MM.1S (cell line): ENCODE measurements at regions not wholly inside any gene's neighbourhood (a gene's known extent, or its start where the extent isn't known, plus 50 kb on each side); places are given as distances from the start of the nearest gene placed in this dataset.

Source experiments
- DNase-seq: peaks from one replicate; pipeline ENCODE4 v3.0.0-alpha.2; 2015
- H2AFZ ChIP-seq: fragments of 300-600 bp; sonication (generic); 2 replicates; pipeline ENCODE4 v1.6.0; 2016; ENCODE audit warnings: antibody characterized with exemption, low read length
- H3F3A ChIP-seq: fragments of 300-600 bp; sonication (generic); 2 replicates; pipeline ENCODE4 v1.6.1; 2016; ENCODE audit warnings: mild to moderate bottlenecking, antibody characterized with exemption, low read length, moderate library complexity, mixed read lengths; ENCODE audit not compliant: insufficient read depth
- H3K27ac ChIP-seq: fragments of 300-600 bp; sonication (generic); 2 replicates; pipeline ENCODE4 v1.5.1; 2016; ENCODE audit warnings: mild to moderate bottlenecking, low read length
- H3K27me3 ChIP-seq: fragments of 300-600 bp; sonication (generic); replicated peaks from 2 replicates; pipeline ENCODE4 v1.6.0; 2016; ENCODE audit warnings: low read length; ENCODE audit not compliant: insufficient read depth
- H3K36me3 ChIP-seq: fragments of 300-600 bp; sonication (generic); replicated peaks from 2 replicates; pipeline ENCODE4 v1.6.1; 2016; ENCODE audit warnings: mild to moderate bottlenecking, low read length, mixed read lengths; ENCODE audit not compliant: insufficient read depth
- H3K4me1 ChIP-seq: fragments of 300-600 bp; sonication (generic); 2 replicates; pipeline ENCODE4 v1.6.1; 2016; ENCODE audit warnings: low read length, mixed read lengths
- H3K4me2 ChIP-seq: fragments of 300-600 bp; sonication (generic); 2 replicates; pipeline ENCODE4 v1.6.0; 2016; ENCODE audit warnings: low read depth, low read length
- H3K4me3 ChIP-seq: fragments of 300-600 bp; sonication (generic); 2 replicates; pipeline ENCODE4 v1.5.1; 2016; ENCODE audit warnings: low read length, mixed read lengths
- H3K79me2 ChIP-seq: fragments of 300-600 bp; sonication (generic); 2 replicates; pipeline ENCODE4 v1.6.1; 2016; ENCODE audit warnings: mixed run types, low read length, mixed read lengths
- H3K9ac ChIP-seq: fragments of 300-600 bp; sonication (generic); 2 replicates; pipeline ENCODE4 v1.6.1; 2016; ENCODE audit warnings: low read length, mixed read lengths
- H3K9me2 ChIP-seq: fragments of 300-600 bp; sonication (generic); replicated peaks from 2 replicates; pipeline ENCODE4 v1.6.1; 2016; ENCODE audit warnings: mild to moderate bottlenecking, low read length, mixed read lengths; ENCODE audit not compliant: insufficient read depth
- H3K9me3 ChIP-seq: fragments of 300-600 bp; sonication (generic); replicated peaks from 2 replicates; pipeline ENCODE4 v1.6.1; 2016; ENCODE audit warnings: mild to moderate bottlenecking, low read length, mixed read lengths; ENCODE audit not compliant: insufficient read depth
- H4K20me1 ChIP-seq: fragments of 300-600 bp; sonication (generic); 2 replicates; pipeline ENCODE4 v1.6.1; 2016; ENCODE audit warnings: mild to moderate bottlenecking, low read length, moderate library complexity, mixed read lengths; ENCODE audit not compliant: insufficient read depth
- EZH2 ChIP-seq: fragments of 300-600 bp; sonication (generic); optimal IDR thresholded peaks from 2 replicates; pipeline ENCODE3; 2017; ENCODE audit warnings: low read depth, mild to moderate bottlenecking, antibody characterized with exemption, low read length, mixed read lengths
- EZH2phosphoT487 ChIP-seq: fragments of 300-600 bp; sonication (generic); IDR thresholded peaks from 2 replicates; pipeline ENCODE4 v1.6.1; 2018; ENCODE audit warnings: antibody characterized with exemption, low read length
- TF ChIP-seq, protein P1 (sequence below): fragments of 300-600 bp; sonication (generic); IDR thresholded peaks from 2 replicates; pipeline ENCODE4 v1.5.1; 2016; ENCODE audit warnings: antibody characterized with exemption, low read length, mixed read lengths

- H3K36me3 ChIP-seq, result no peaks in the 10 kb centered on the region
- H3F3A ChIP-seq, result no peaks in the 10 kb centered on the region
- H2AFZ ChIP-seq, result no peak overlapping the region
- H3K9me2 ChIP-seq, result no peaks in the 10 kb centered on the region
- TF ChIP-seq EZH2 (no peak), EZH2phosphoT487 (no peak)
- TF ChIP-seq, protein P1, sequence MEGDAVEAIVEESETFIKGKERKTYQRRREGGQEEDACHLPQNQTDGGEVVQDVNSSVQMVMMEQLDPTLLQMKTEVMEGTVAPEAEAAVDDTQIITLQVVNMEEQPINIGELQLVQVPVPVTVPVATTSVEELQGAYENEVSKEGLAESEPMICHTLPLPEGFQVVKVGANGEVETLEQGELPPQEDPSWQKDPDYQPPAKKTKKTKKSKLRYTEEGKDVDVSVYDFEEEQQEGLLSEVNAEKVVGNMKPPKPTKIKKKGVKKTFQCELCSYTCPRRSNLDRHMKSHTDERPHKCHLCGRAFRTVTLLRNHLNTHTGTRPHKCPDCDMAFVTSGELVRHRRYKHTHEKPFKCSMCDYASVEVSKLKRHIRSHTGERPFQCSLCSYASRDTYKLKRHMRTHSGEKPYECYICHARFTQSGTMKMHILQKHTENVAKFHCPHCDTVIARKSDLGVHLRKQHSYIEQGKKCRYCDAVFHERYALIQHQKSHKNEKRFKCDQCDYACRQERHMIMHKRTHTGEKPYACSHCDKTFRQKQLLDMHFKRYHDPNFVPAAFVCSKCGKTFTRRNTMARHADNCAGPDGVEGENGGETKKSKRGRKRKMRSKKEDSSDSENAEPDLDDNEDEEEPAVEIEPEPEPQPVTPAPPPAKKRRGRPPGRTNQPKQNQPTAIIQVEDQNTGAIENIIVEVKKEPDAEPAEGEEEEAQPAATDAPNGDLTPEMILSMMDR, result no peak
- H3K27me3 ChIP-seq, result no peaks in the 10 kb centered on the region
- no peak overlapping the region for H3K4me2 ChIP-seq
- no peaks in the 10 kb centered on the region for H3K79me2 ChIP-seq
- no peak overlapping the region for H3K27ac ChIP-seq
- no peaks in the 10 kb centered on the region for H3K9me3 ChIP-seq
- H3K9ac ChIP-seq, result no peak overlapping the region
- no peaks in the 10 kb centered on the region for H4K20me1 ChIP-seq
- H3K4me3 ChIP-seq, result no peak overlapping the region
- no peak for DNase-seq
- H3K4me1 ChIP-seq, result no peaks in the 10 kb centered on the region
Observed at GRCh38 chr13:54486421-54487166, 1458.0 kb downstream of the OLFM4 start.

DNA sequence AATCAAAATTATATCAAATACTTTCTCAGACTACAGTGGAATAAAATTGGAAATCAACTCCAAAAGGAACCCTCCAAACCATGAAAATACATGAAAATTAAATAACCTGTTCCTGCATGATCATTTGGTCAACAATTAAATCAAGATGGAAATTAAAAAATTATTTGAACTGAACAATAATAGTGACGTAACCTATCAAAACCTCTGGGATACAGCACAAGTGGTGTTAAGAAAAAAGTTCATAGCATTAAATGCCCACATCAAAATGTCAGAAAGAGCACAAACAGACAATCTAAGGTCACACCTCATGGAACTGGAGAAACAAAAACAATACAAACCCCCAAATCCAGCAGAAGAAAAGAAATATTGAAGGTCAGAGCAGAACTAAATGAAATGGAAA, 1460.7 kb downstream of the OLFM4 start:
- H4K20me1 ChIP-seq, result no peaks in the 10 kb centered on the region
- no peak overlapping the region for H3K27ac ChIP-seq
- no peak overlapping the region for H3K9ac ChIP-seq
- no peaks in the 10 kb centered on the region for H3K36me3 ChIP-seq
- no peak overlapping the region for H2AFZ ChIP-seq
- no peak overlapping the region for H3K4me2 ChIP-seq
- no peaks in the 10 kb centered on the region for H3F3A ChIP-seq
- H3K9me2 ChIP-seq, result no peaks in the 10 kb centered on the region
- no peaks in the 10 kb centered on the region for H3K27me3 ChIP-seq
- no peak for DNase-seq
- H3K4me1 ChIP-seq, result no peaks in the 10 kb centered on the region
- H3K9me3 ChIP-seq, result no peaks in the 10 kb centered on the region
- no peak overlapping the region for H3K4me3 ChIP-seq
- TF ChIP-seq EZH2, result no peak
- no peak for TF ChIP-seq EZH2phosphoT487
- TF ChIP-seq, protein P1, result no peak
- H3K79me2 ChIP-seq, result no peaks in the 10 kb centered on the region

DNA sequence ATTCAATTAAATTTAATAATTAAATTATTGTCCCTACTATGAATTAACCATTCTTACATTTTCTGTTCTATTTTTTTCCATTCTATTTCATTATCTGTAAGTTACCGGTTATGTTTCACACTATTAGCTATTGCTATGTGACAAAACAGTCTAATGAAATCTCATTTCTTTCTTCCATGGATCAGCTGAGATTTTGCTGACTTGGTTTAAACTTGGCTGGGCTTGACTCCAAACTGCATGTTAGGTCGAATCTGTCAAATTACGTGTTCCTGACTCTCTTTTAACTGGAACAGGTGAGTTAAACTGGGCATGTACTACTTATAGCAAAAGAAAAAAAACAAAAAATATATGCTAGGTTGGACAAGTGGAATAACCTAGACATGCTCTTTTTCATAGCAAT, 1464.4 kb downstream of the OLFM4 start:
- TF ChIP-seq EZH2 (no peak), EZH2phosphoT487 (no peak)
- TF ChIP-seq, protein P1, result no peak

More for the DNA sequence above, 1464.4 kb downstream of the OLFM4 start:
- Histone ChIP-seq H3K36me3 (no peaks in the 10 kb centered on the region), H3K4me3 (no peak overlapping the region), H3K9ac (no peak overlapping the region), H3K4me1 (no peaks in the 10 kb centered on the region), H2AFZ (no peak overlapping the region), H3K27me3 (no peaks in the 10 kb centered on the region), H3K4me2 (no peak overlapping the region), H3F3A (no peaks in the 10 kb centered on the region), H3K9me2 (no peaks in the 10 kb centered on the region), H3K79me2 (no peaks in the 10 kb centered on the region), H3K9me3 (no peaks in the 10 kb centered on the region), H4K20me1 (no peaks in the 10 kb centered on the region), H3K27ac (no peak overlapping the region)
- no peak for DNase-seq
